ENCODE measurements at regions not wholly inside any gene's neighbourhood (a gene's known extent, or its start where the extent isn't known, plus 50 kb on each side); places are given as distances from the start of the nearest gene placed in this dataset.

DNA sequence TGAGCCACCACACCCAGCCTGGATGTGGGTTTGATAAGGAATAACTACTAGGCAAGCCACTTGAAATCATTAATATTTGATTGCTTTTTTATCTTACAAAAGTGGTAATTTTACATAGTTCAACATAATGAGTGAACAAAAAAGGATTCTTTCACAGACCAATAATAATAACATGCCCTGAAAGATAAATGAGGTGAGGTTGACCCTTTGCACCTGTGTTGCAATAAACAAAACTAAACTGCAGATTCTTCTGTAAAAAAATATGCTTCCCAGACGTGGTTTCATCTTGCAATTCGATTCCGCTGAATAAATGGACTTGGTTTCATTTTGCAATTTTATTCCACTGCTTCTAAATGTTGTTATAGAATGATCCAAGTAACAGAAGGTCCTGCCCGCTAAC lies 1514.9 kb upstream of the TMEM132C start:
- TF ChIP-seq, protein P1, sequence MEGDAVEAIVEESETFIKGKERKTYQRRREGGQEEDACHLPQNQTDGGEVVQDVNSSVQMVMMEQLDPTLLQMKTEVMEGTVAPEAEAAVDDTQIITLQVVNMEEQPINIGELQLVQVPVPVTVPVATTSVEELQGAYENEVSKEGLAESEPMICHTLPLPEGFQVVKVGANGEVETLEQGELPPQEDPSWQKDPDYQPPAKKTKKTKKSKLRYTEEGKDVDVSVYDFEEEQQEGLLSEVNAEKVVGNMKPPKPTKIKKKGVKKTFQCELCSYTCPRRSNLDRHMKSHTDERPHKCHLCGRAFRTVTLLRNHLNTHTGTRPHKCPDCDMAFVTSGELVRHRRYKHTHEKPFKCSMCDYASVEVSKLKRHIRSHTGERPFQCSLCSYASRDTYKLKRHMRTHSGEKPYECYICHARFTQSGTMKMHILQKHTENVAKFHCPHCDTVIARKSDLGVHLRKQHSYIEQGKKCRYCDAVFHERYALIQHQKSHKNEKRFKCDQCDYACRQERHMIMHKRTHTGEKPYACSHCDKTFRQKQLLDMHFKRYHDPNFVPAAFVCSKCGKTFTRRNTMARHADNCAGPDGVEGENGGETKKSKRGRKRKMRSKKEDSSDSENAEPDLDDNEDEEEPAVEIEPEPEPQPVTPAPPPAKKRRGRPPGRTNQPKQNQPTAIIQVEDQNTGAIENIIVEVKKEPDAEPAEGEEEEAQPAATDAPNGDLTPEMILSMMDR (IDR thresholded peaks at IDR 0.05; ENCODE audit: extremely low read depth, insufficient read depth, missing control alignments): no peak
- DNase-seq (ENCODE audit: low spot score): no peak
- in situ Hi-C loops (cut with MboI; ENCODE audit: low pct_unique_long_range_greater_than_20kb, low sequenced_read_pairs, unreplicated experiment): no loop called here

- TF ChIP-seq, protein P1 (IDR thresholded peaks at IDR 0.05; ENCODE audit: extremely low read depth, insufficient read depth, missing control alignments): no peak
- in situ Hi-C loops (cut with MboI; ENCODE audit: low pct_unique_long_range_greater_than_20kb, low sequenced_read_pairs, unreplicated experiment): no loop called here
- DNase-seq (ENCODE audit: low spot score): no peak
Measured at GRCh38 chr12:126757326-126757725, 1509.6 kb upstream of the TMEM132C start.

- TF ChIP-seq, protein P1 (IDR thresholded peaks at IDR 0.05; ENCODE audit: extremely low read depth, insufficient read depth, missing control alignments): no peak
- no peak for DNase-seq (ENCODE audit: low spot score)
- in situ Hi-C loops (cut with MboI; ENCODE audit: low pct_unique_long_range_greater_than_20kb, low sequenced_read_pairs, unreplicated experiment): no loop called here
Measured at GRCh38 chr12:126760092-126760491, 1506.9 kb upstream of the TMEM132C start.

- in situ Hi-C loops (cut with MboI; ENCODE audit: low pct_unique_long_range_greater_than_20kb, low sequenced_read_pairs, unreplicated experiment): no loop called here
- no peak for DNase-seq (ENCODE audit: low spot score)
- TF ChIP-seq, protein P1 (IDR thresholded peaks at IDR 0.05; ENCODE audit: extremely low read depth, insufficient read depth, missing control alignments): no peak
Measured at GRCh38 chr12:126761420-126761819, 1505.5 kb upstream of the TMEM132C start.

DNA sequence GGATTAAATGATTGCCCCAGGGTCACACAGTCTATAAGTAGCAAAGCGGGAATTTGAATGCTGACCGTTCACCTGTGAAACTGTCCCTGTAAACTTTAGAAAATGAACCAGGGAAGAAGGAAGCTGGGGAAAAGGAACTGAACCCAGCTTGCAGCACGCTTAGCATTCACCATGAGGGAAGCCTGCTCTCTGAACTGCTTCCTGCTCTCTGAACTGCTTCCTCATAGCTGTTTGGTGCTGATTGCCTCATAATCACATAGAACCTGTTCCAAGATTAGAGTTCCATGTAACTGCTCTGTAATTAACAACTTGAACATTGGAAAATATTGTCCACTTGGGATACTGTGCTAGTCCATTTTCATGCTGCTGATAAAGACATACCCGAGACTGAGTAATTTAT lies 1504.8 kb upstream of the TMEM132C start:
- TF ChIP-seq, protein P1 (IDR thresholded peaks at IDR 0.05; ENCODE audit: extremely low read depth, insufficient read depth, missing control alignments): no peak
- DNase-seq (ENCODE audit: low spot score): no peak
- in situ Hi-C loops (cut with MboI; ENCODE audit: low pct_unique_long_range_greater_than_20kb, low sequenced_read_pairs, unreplicated experiment): no loop called here

GRCh38 chr12:126763359-126763758 lies 1503.6 kb upstream of the TMEM132C start:
- in situ Hi-C loops (cut with MboI; ENCODE audit: low pct_unique_long_range_greater_than_20kb, low sequenced_read_pairs, unreplicated experiment): no loop called here
- TF ChIP-seq, protein P1 (IDR thresholded peaks at IDR 0.05; ENCODE audit: extremely low read depth, insufficient read depth, missing control alignments): no peak

DNA sequence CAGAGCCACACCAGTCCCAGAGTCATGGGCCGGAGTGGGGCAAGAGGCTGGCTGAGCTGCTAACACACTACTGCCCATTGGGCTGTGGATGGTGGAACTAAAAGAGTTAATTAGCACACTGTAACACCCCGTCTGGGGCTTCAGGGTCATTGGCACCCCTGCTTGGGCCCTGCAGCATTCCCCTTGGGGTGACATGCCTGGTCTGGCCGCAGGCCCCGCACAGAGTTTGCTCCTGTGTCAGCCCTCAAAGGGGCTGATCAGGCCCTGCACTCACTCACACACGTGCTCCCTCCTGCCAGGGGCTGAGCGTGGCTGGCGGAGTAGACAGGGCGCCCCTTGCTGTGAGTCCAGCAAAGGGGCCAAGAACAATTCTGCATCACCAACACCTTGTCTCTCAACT lies 1499.6 kb upstream of the TMEM132C start:
- TF ChIP-seq, protein P1 (IDR thresholded peaks at IDR 0.05; ENCODE audit: extremely low read depth, insufficient read depth, missing control alignments): no peak
- in situ Hi-C loops (cut with MboI; ENCODE audit: low pct_unique_long_range_greater_than_20kb, low sequenced_read_pairs, unreplicated experiment): no loop called here
- no peak for DNase-seq (ENCODE audit: low spot score)

More at GRCh38 chr12:126763359-126763758, 1503.6 kb upstream of the TMEM132C start:
- DNase-seq (ENCODE audit: low spot score): no peak

All from GM13977 (cell line).